Caco-2 (cell line): ENCODE measurements at regions not wholly inside any gene's neighbourhood (a gene's known extent, or its start where the extent isn't known, plus 50 kb on each side); places are given as distances from the start of the nearest gene placed in this dataset.

ENCODE experiments used
- BruUV-seq: library from RNA; stranded (reverse); fragments of 400-500 nt; replicated peaks from 2 replicates; lab custom pipeline; 2021; lab: Mats Ljungman, UMichigan
- CTCF ChIA-PET: fragments of 300-600 bp; sonication (Branson Sonifier 250); formaldehyde crosslinking; loops from one replicate; lab custom pipeline; 2022; ENCODE audit warnings: antibody characterized with exemption; lab: Charles Lee
- POLR2A ChIA-PET: fragments of 300-600 bp; sonication (Branson Sonifier 250); formaldehyde crosslinking; loops from one replicate; lab custom pipeline; 2022; ENCODE audit warnings: antibody characterized with exemption; lab: Charles Lee
- DNase-seq, 2 experiments: peaks; one replicate each; pipeline versions ENCODE4 v3.0.0 to v3.0.0-alpha.2; 2020 to 2022
- H3K27me3 ChIP-seq: replicated peaks from 2 replicates; pipeline ENCODE4 v1.6.0; 2011; ENCODE audit warnings: low read length; ENCODE audit not compliant: control insufficient read depth, insufficient read depth
- H3K36me3 ChIP-seq: 2 replicates; pipeline ENCODE4 v1.5.1; 2011; ENCODE audit warnings: low read length; ENCODE audit not compliant: control insufficient read depth, insufficient read depth
- H3K4me1 ChIP-seq: fragments of 250-450 bp; sonication (Bioruptor Pico); 2 replicates; pipeline ENCODE4 v1.5.1; 2020; ENCODE audit warnings: mild to moderate bottlenecking
- H3K4me3 ChIP-seq: 2 replicates; pipeline ENCODE4 v1.5.1; 2011; ENCODE audit warnings: low read depth, mild to moderate bottlenecking, control low read depth, low read length
- H3K9me3 ChIP-seq: fragments of 250-450 bp; sonication (Bioruptor Pico); 2 replicates; pipeline ENCODE4 v1.5.1; 2020; ENCODE audit warnings: mild to moderate bottlenecking, moderate library complexity
- H3K27ac Mint-ChIP-seq: one replicate; pipeline ENCODE4 v1.8.0; 2022; ENCODE audit warnings: mixed read lengths; ENCODE audit not compliant: unreplicated experiment
- H3K27me3 Mint-ChIP-seq: one replicate; pipeline ENCODE4 v1.8.0; 2022; ENCODE audit warnings: mixed read lengths; ENCODE audit not compliant: insufficient read depth, unreplicated experiment
- H3K36me3 Mint-ChIP-seq: one replicate; pipeline ENCODE4 v1.8.0; 2022; ENCODE audit warnings: mild to moderate bottlenecking, mixed read lengths; ENCODE audit not compliant: insufficient read depth, unreplicated experiment
- H3K4me1 Mint-ChIP-seq: one replicate; pipeline ENCODE4 v1.8.0; 2022; ENCODE audit warnings: low read depth, mixed read lengths; ENCODE audit not compliant: unreplicated experiment
- H3K4me3 Mint-ChIP-seq: one replicate; pipeline ENCODE4 v1.8.0; 2022; ENCODE audit warnings: mild to moderate bottlenecking, moderate library complexity, mixed read lengths; ENCODE audit not compliant: unreplicated experiment
- H3K9me3 Mint-ChIP-seq: one replicate; pipeline ENCODE4 v1.8.0; 2022; ENCODE audit warnings: mixed read lengths; ENCODE audit not compliant: unreplicated experiment
- CTCF ChIP-seq, 2 experiments: fragments of 200-600 bp in 1 of 2; IDR thresholded peaks; 1 replicate in 1 of 2; 2 replicates in 1 of 2; pipeline versions ENCODE4 v1.5.1 to v1.8.0; 2011 to 2022; ENCODE audit warnings: antibody characterized with exemption in 1 of 2, control low read depth in 1 of 2, inconsistent platforms in 1 of 2, low read depth in 1 of 2, low read length in 1 of 2, mild to moderate bottlenecking in 1 of 2, moderate library complexity in 1 of 2; ENCODE audit not compliant: insufficient read depth in 1 of 2, severe bottlenecking in 1 of 2, unreplicated experiment in 1 of 2
- intact Hi-C: fragments of 100-400 bp; cut with micrococcal nuclease; formaldehyde crosslinking; loops from one replicate; pipeline ENCODE4 v1.10.0; 2022; ENCODE audit not compliant: unreplicated experiment

- no TSS peak for BruUV-seq
- TF ChIP-seq CTCF (IDR thresholded peaks at IDR 0.05; ENCODE audit: insufficient read depth in 1 of 2, low read depth in 1 of 2, low read length in 1 of 2, severe bottlenecking in 1 of 2, unreplicated experiment in 1 of 2): no peak
- no peaks in the 10 kb centered on the region for H3K9me3 ChIP-seq
- POLR2A ChIA-PET: no interaction called here
- no peaks in the 10 kb centered on the region for H3K36me3 Mint-ChIP-seq
- CTCF ChIA-PET: no interaction called here
- no peak overlapping the region for H3K4me3 Mint-ChIP-seq
- no peak for DNase-seq
- H3K27ac Mint-ChIP-seq: no peak overlapping the region
- no peaks in the 10 kb centered on the region for H3K4me1 ChIP-seq
- no peaks in the 10 kb centered on the region for H3K9me3 Mint-ChIP-seq
- no peaks in the 10 kb centered on the region for H3K36me3 ChIP-seq
- intact Hi-C loops: no loop called here
- H3K27me3 ChIP-seq: no peaks in the 10 kb centered on the region; the same call in 1 of the 2 replicates
- no peak overlapping the region for H3K4me3 ChIP-seq
- peaks cover 9% of the 10 kb centered on the region for H3K27me3 Mint-ChIP-seq
- no peaks in the 10 kb centered on the region for H3K4me1 Mint-ChIP-seq
Measured at GRCh38 chr10:127619546-127620325, 70.6 kb downstream of the NPS start.

GRCh38 chr10:127635882-127636281, 86.8 kb downstream of the NPS start:
- Mint-ChIP-seq H3K4me1 (no peaks in the 10 kb centered on the region), H3K27ac (no peak overlapping the region), H3K36me3 (no peaks in the 10 kb centered on the region), H3K9me3 (peaks cover 53% of the 10 kb centered on the region), H3K27me3 (no peaks in the 10 kb centered on the region), H3K4me3 (no peak overlapping the region)
- no peak for DNase-seq
- ChIA-PET CTCF (no interaction called here), POLR2A (no interaction called here)
- Histone ChIP-seq H3K4me1 (no peaks in the 10 kb centered on the region), H3K4me3 (no peak overlapping the region), H3K9me3 (0 out of 2 replicates have a peak, but pooled peaks cover 5% of the 10 kb centered on the region), H3K36me3 (no peaks in the 10 kb centered on the region), H3K27me3 (no peaks in the 10 kb centered on the region)
- intact Hi-C loops: no loop called here
- no peak for TF ChIP-seq CTCF (IDR thresholded peaks at IDR 0.05; ENCODE audit: insufficient read depth in 1 of 2, low read depth in 1 of 2, low read length in 1 of 2, severe bottlenecking in 1 of 2, unreplicated experiment in 1 of 2)
- no TSS peak for BruUV-seq

GRCh38 chr10:127648885-127649284, 88.1 kb upstream of the FOXI2 start:
- Mint-ChIP-seq H3K4me1 (no peaks in the 10 kb centered on the region), H3K4me3 (no peak overlapping the region), H3K27me3 (peaks cover 7% of the 10 kb centered on the region), H3K27ac (no peak overlapping the region), H3K9me3 (no peaks in the 10 kb centered on the region), H3K36me3 (no peaks in the 10 kb centered on the region)
- H3K36me3 ChIP-seq: no peaks in the 10 kb centered on the region
- TF ChIP-seq CTCF (IDR thresholded peaks at IDR 0.05; ENCODE audit: insufficient read depth in 1 of 2, low read depth in 1 of 2, low read length in 1 of 2, severe bottlenecking in 1 of 2, unreplicated experiment in 1 of 2): no peak
- H3K4me1 ChIP-seq: no peaks in the 10 kb centered on the region
- ChIA-PET CTCF (no interaction called here), POLR2A (no interaction called here)
- intact Hi-C loops: no loop called here
- DNase-seq: no peak
- H3K4me3 ChIP-seq: no peak overlapping the region
- no peaks in the 10 kb centered on the region for H3K9me3 ChIP-seq
- no TSS peak for BruUV-seq
- no peaks in the 10 kb centered on the region for H3K27me3 ChIP-seq
